ENCODE measurements at regions not wholly inside any gene's neighbourhood (a gene's known extent, or its start where the extent isn't known, plus 50 kb on each side); places are given as distances from the start of the nearest gene placed in this dataset.
A peak's percentile ranks its signal among the peaks of the same experiment; 100 is the strongest.

GRCh38 chr13:110809871-110810486 lies 96.5 kb downstream of the ING1 start:
- Histone ChIP-seq H3K27me3 (ENCODE audit: low read depth) (peaks cover 79% of the 10 kb centered on the region), H3K27ac (replicated peaks) (no peak overlapping the region), H3K4me3 (no peak overlapping the region), H3K9me3 (replicated peaks) (no peaks in the 10 kb centered on the region), H3K36me3 (no peaks in the 10 kb centered on the region), H3K4me1 (peaks cover 10% of the 10 kb centered on the region)
- TF ChIP-seq, protein P1, sequence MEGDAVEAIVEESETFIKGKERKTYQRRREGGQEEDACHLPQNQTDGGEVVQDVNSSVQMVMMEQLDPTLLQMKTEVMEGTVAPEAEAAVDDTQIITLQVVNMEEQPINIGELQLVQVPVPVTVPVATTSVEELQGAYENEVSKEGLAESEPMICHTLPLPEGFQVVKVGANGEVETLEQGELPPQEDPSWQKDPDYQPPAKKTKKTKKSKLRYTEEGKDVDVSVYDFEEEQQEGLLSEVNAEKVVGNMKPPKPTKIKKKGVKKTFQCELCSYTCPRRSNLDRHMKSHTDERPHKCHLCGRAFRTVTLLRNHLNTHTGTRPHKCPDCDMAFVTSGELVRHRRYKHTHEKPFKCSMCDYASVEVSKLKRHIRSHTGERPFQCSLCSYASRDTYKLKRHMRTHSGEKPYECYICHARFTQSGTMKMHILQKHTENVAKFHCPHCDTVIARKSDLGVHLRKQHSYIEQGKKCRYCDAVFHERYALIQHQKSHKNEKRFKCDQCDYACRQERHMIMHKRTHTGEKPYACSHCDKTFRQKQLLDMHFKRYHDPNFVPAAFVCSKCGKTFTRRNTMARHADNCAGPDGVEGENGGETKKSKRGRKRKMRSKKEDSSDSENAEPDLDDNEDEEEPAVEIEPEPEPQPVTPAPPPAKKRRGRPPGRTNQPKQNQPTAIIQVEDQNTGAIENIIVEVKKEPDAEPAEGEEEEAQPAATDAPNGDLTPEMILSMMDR (IDR thresholded peaks at IDR 0.05; ENCODE audit: borderline replicate concordance): no peak
- intact Hi-C loops (cut with micrococcal nuclease): no loop called here
- DNase-seq: no peak

DNA sequence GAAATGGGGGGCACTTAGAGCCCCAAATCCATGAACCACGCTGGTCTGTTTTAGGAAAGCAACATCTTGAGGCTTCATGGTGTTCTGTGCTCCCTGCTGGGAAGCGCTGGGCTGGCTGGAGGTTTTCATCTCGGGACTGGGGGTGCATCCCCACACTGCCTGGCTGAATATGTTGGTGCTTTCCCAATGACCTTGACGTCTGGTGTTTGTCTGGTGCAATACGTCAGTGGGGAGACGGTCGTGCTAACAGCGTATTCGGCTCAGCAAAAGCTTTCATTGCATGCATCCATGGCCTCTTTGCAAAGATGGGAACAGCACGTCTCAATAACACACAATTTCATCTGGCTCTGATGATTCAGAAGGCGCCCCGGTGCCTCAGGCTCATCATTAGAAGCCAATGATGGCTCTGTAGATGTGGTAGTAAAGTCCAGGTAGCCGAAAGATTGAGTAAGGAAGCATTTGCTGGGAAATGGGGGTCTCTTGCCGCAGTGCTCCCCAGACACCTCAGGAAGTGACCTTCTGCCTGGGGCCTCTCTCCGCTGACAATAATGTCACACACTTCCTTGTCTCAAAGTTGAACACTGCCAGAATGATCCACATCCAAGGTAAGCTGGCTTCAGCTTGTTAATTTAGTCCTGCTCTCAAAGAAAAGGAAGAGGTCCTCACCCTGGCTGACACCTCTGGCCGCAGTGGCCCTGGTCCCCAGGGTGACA lies 97.7 kb downstream of the ING1 start:
- peaks cover 68% of the 10 kb centered on the region for H3K27me3 ChIP-seq (ENCODE audit: low read depth)
- no peak overlapping the region for H3K27ac ChIP-seq (replicated peaks)
- no peak for DNase-seq
- H3K4me1 ChIP-seq: peaks cover 10% of the 10 kb centered on the region
- H3K4me3 ChIP-seq: no peak overlapping the region
- TF ChIP-seq, protein P1 (IDR thresholded peaks at IDR 0.05; ENCODE audit: borderline replicate concordance): no peak
- intact Hi-C loops (cut with micrococcal nuclease): no loop called here
- no peaks in the 10 kb centered on the region for H3K36me3 ChIP-seq
- no peaks in the 10 kb centered on the region for H3K9me3 ChIP-seq (replicated peaks)

GRCh38 chr13:110811771-110812120 lies 98.2 kb downstream of the ING1 start:
- H3K9me3 ChIP-seq (replicated peaks): no peaks in the 10 kb centered on the region
- no peak overlapping the region for H3K27ac ChIP-seq (replicated peaks)
- intact Hi-C loops (cut with micrococcal nuclease): no loop called here
- H3K4me1 ChIP-seq: peaks cover 10% of the 10 kb centered on the region
- TF ChIP-seq, protein P1 (IDR thresholded peaks at IDR 0.05; ENCODE audit: borderline replicate concordance): no peak
- peak overlapping the region; percentile 55 for H3K4me3 ChIP-seq
- H3K27me3 ChIP-seq (ENCODE audit: low read depth): peaks cover 62% of the 10 kb centered on the region
- no peak for DNase-seq
- H3K36me3 ChIP-seq: no peaks in the 10 kb centered on the region

- TF ChIP-seq, protein P1 (IDR thresholded peaks at IDR 0.05; ENCODE audit: borderline replicate concordance): peak; percentile 30
- Histone ChIP-seq H3K36me3 (no peaks in the 10 kb centered on the region), H3K4me3 (peak overlapping the region; percentile 55), H3K27me3 (ENCODE audit: low read depth) (peaks cover 56% of the 10 kb centered on the region), H3K9me3 (replicated peaks) (no peaks in the 10 kb centered on the region), H3K4me1 (peaks cover 10% of the 10 kb centered on the region), H3K27ac (replicated peaks) (no peak overlapping the region)
- intact Hi-C loops (cut with micrococcal nuclease): no loop called here
- no peak for DNase-seq
Observed at GRCh38 chr13:110812121-110812868, 98.8 kb downstream of the ING1 start.

DNA sequence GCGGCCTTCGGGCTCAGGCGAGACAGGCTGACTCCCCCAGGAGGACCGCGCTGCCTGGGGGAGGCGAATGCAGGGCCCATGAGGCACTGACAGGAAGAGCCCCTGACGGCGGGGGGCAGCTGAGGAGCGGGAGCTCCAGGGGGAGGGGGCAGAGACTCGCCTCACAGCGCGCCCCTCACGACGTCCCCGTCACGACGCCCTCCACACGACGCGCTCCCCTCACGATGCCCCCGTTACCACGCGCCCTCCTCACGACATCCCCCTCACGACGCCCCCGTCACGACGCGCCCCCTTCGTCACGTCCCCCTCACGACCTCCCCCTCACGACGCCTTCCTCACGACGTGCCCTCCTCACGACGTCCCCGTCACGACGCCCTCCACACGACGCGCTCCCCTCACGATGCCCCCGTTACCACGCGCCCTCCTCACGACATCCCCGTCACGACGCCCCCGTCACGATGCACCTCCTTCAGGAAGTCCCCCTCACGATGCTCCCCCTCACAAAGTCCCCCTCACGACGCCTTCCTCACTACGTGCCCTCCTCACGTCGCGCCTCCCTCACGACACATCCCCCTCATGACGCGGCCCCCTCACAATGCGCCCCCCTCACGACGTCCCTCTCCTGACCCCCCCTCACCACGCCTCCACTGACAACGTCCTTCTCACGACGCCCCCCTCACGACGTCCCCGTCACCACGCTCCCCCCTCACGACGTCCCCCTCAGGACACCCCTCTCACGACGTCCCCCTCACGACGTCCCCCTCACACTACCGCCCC lies 99.6 kb downstream of the ING1 start:
- Histone ChIP-seq H3K27ac (replicated peaks) (no peak overlapping the region), H3K27me3 (ENCODE audit: low read depth) (peaks cover 49% of the 10 kb centered on the region), H3K4me3 (peak overlapping the region; percentile 55), H3K4me1 (peaks cover 10% of the 10 kb centered on the region), H3K36me3 (no peaks in the 10 kb centered on the region), H3K9me3 (replicated peaks) (no peaks in the 10 kb centered on the region)
- no peak for DNase-seq
- TF ChIP-seq, protein P1 (IDR thresholded peaks at IDR 0.05; ENCODE audit: borderline replicate concordance): no peak
- intact Hi-C loops (cut with micrococcal nuclease): no loop called here
